Osteoblast (primary cell): ENCODE measurements at regions not wholly inside any gene's neighbourhood (a gene's known extent, or its start where the extent isn't known, plus 50 kb on each side); places are given as distances from the start of the nearest gene placed in this dataset.

ENCODE experiments used
- DNase-seq: peaks from one replicate; pipeline ENCODE4 v3.0.0; 2011; ENCODE audit warnings: low spot score, mixed read lengths; ENCODE audit not compliant: insufficient read length; ENCODE audit errors: missing footprints
- H2AFZ ChIP-seq: 2 replicates; pipeline ENCODE4 v1.6.0; 2011; ENCODE audit warnings: mild to moderate bottlenecking, low read length
- H3K27ac ChIP-seq: 2 replicates; pipeline ENCODE4 v1.5.1; 2011; ENCODE audit warnings: mild to moderate bottlenecking, low read depth, low read length, moderate library complexity
- H3K27me3 ChIP-seq: 2 replicates; pipeline ENCODE4 v1.6.0; 2012; ENCODE audit warnings: mild to moderate bottlenecking, control low read depth, inconsistent platforms, low read length, moderate library complexity; ENCODE audit not compliant: insufficient read depth
- H3K36me3 ChIP-seq: 2 replicates; pipeline ENCODE4 v1.5.1; 2011; ENCODE audit warnings: mild to moderate bottlenecking, low read length, control low read depth, moderate library complexity; ENCODE audit not compliant: insufficient read depth
- H3K4me1 ChIP-seq: 2 replicates; pipeline ENCODE4 v1.5.1; 2011; ENCODE audit warnings: mild to moderate bottlenecking, low read length, control low read depth, moderate library complexity; ENCODE audit not compliant: insufficient read depth
- H3K4me2 ChIP-seq: 2 replicates; pipeline ENCODE4 v1.6.0; 2011; ENCODE audit warnings: mild to moderate bottlenecking, low read length; ENCODE audit not compliant: insufficient read depth
- H3K4me3 ChIP-seq: fragments of 200-600 bp; sonication (generic); 3 replicates; pipeline ENCODE4 v1.5.1; 2012; ENCODE audit warnings: mild to moderate bottlenecking, low read length, inconsistent platforms; ENCODE audit not compliant: insufficient read depth
- H3K79me2 ChIP-seq: 2 replicates; pipeline ENCODE4 v1.6.0; 2012; ENCODE audit warnings: mild to moderate bottlenecking, low read length, control low read depth, inconsistent platforms; ENCODE audit not compliant: insufficient read depth
- H3K9me3 ChIP-seq: 2 replicates; pipeline ENCODE4 v1.5.1; 2011; ENCODE audit warnings: low read depth, low read length, control low read depth
- H4K20me1 ChIP-seq: 2 replicates; pipeline ENCODE4 v1.6.0; 2012; ENCODE audit warnings: mild to moderate bottlenecking, low read length, control low read depth; ENCODE audit not compliant: insufficient read depth
- TF ChIP-seq, protein P1 (sequence below): IDR thresholded peaks from 2 replicates; pipeline ENCODE4 v1.5.1; 2011; ENCODE audit warnings: mild to moderate bottlenecking, low read depth, low read length, moderate library complexity; ENCODE audit errors: extremely low read depth

DNA sequence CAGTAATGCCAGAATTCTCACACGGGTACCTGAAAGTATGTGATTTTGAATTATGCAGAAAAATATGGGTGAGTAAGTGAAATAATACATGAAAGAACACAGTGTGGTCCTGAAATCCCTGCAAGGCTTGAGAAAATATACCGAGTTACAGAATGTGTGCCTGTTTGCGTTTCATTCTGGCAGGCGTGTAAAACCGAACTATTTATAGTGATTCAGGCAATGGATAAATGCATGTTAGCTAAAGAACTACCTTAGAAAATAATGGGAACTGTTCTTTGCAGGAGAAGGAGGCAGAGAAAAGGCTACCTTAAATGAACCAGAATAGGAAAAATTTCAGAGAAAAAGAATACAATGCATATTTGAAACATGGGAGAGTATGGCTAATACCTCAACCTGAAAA lies 145.8 kb upstream of the KCNQ5 start:
- H3K4me1 ChIP-seq: peaks cover 5% of the 10 kb centered on the region
- H3K27me3 ChIP-seq: no peaks in the 10 kb centered on the region
- peak overlapping the region; percentile 45 for H2AFZ ChIP-seq
- H3K9me3 ChIP-seq: no peaks in the 10 kb centered on the region
- no peak overlapping the region for H3K27ac ChIP-seq
- H4K20me1 ChIP-seq: no peaks in the 10 kb centered on the region
- TF ChIP-seq, protein P1, sequence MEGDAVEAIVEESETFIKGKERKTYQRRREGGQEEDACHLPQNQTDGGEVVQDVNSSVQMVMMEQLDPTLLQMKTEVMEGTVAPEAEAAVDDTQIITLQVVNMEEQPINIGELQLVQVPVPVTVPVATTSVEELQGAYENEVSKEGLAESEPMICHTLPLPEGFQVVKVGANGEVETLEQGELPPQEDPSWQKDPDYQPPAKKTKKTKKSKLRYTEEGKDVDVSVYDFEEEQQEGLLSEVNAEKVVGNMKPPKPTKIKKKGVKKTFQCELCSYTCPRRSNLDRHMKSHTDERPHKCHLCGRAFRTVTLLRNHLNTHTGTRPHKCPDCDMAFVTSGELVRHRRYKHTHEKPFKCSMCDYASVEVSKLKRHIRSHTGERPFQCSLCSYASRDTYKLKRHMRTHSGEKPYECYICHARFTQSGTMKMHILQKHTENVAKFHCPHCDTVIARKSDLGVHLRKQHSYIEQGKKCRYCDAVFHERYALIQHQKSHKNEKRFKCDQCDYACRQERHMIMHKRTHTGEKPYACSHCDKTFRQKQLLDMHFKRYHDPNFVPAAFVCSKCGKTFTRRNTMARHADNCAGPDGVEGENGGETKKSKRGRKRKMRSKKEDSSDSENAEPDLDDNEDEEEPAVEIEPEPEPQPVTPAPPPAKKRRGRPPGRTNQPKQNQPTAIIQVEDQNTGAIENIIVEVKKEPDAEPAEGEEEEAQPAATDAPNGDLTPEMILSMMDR: no peak
- H3K4me3 ChIP-seq: no peak overlapping the region
- peak; percentile 63 for DNase-seq
- no peaks in the 10 kb centered on the region for H3K79me2 ChIP-seq
- no peaks in the 10 kb centered on the region for H3K36me3 ChIP-seq
- peak overlapping the region; percentile 19 for H3K4me2 ChIP-seq

DNA sequence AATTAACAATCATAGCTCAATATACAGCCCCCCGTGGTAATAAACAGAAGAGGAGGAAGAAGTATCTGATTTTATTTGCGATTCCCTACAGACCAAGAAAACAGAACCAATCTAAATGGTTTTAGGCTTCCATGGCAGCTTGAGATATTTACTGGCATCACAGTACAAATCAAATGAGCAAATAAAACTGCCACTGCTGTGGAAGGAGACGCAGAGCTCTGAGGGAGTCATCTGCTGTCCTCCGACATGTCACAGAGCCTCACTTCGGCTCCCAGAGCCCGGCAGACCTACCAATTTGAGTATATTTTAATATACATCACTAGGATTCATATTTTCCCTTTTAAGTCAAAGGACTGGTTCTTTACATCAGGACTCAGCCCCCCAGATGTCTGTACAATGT lies 145.2 kb upstream of the KCNQ5 start:
- no peak overlapping the region for H3K4me3 ChIP-seq
- H4K20me1 ChIP-seq: no peaks in the 10 kb centered on the region
- H3K27ac ChIP-seq: no peak overlapping the region
- DNase-seq: no peak
- H3K9me3 ChIP-seq: no peaks in the 10 kb centered on the region
- peaks cover 5% of the 10 kb centered on the region for H3K4me1 ChIP-seq
- peak overlapping the region; percentile 45 for H2AFZ ChIP-seq
- H3K27me3 ChIP-seq: no peaks in the 10 kb centered on the region
- H3K4me2 ChIP-seq: peak overlapping the region; percentile 7
- H3K79me2 ChIP-seq: no peaks in the 10 kb centered on the region
- no peaks in the 10 kb centered on the region for H3K36me3 ChIP-seq
- TF ChIP-seq, protein P1: no peak

DNA sequence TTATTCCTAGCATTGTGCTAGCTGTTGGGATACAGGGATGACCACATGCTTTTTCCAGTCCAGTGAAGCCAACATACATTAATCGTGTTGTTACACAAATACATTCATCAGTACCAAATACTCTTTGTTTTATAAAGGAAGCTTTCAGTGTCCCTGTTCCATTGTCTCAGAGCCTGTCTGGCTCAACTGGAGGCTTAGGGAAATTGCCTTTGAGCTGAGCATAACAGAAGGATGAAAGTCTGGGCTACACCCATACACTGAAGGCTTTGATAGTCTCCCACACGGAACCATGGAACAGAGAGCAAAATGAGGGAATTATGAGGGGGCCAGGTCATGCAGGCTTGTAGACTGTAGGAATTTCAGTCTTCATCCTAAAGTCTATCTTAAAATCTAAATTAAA lies 126.4 kb upstream of the KCNQ5 start:
- TF ChIP-seq, protein P1: no peak
- H4K20me1 ChIP-seq: no peaks in the 10 kb centered on the region
- DNase-seq: no peak
- H3K27ac ChIP-seq: no peak overlapping the region
- H3K79me2 ChIP-seq: no peaks in the 10 kb centered on the region
- no peaks in the 10 kb centered on the region for H3K27me3 ChIP-seq
- H3K4me2 ChIP-seq: no peak overlapping the region
- no peaks in the 10 kb centered on the region for H3K36me3 ChIP-seq
- no peaks in the 10 kb centered on the region for H3K9me3 ChIP-seq
- no peak overlapping the region for H2AFZ ChIP-seq
- H3K4me1 ChIP-seq: no peaks in the 10 kb centered on the region
- no peak overlapping the region for H3K4me3 ChIP-seq

DNA sequence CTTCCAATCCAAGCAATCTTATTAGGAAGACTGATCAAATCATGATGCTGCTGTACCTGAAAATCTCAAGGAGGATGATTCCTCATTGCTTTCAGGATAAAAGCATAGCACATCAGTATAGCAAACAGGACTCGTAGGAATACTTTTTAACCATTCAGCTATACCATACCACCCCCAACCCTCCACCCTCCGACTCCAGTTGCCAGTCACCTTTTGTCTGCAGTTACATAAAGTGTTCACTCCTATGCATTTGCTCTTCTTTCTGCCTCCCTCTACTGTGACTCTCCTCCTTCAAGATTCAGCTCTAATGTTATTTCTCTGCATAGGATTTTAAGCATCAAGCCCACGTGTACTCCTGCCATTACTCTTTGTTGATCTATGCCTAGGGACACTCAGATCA lies 124.7 kb upstream of the KCNQ5 start:
- Histone ChIP-seq H3K4me1 (no peaks in the 10 kb centered on the region), H3K36me3 (no peaks in the 10 kb centered on the region), H3K27ac (no peak overlapping the region), H3K9me3 (no peaks in the 10 kb centered on the region), H2AFZ (no peak overlapping the region), H3K27me3 (no peaks in the 10 kb centered on the region), H3K79me2 (no peaks in the 10 kb centered on the region), H3K4me3 (no peak overlapping the region), H4K20me1 (no peaks in the 10 kb centered on the region), H3K4me2 (no peak overlapping the region)
- TF ChIP-seq, protein P1: no peak
- no peak for DNase-seq
